Osteoblast (primary cell): ENCODE measurements at regions not wholly inside any gene's neighbourhood (a gene's known extent, or its start where the extent isn't known, plus 50 kb on each side); places are given as distances from the start of the nearest gene placed in this dataset.

Experiments used
- DNase-seq: peaks from one replicate; pipeline ENCODE4 v3.0.0; 2011; ENCODE audit warnings: low spot score, mixed read lengths; ENCODE audit not compliant: insufficient read length; ENCODE audit errors: missing footprints
- H2AFZ ChIP-seq: 2 replicates; pipeline ENCODE4 v1.6.0; 2011; ENCODE audit warnings: mild to moderate bottlenecking, low read length
- H3K27ac ChIP-seq: 2 replicates; pipeline ENCODE4 v1.5.1; 2011; ENCODE audit warnings: mild to moderate bottlenecking, low read depth, low read length, moderate library complexity
- H3K27me3 ChIP-seq: 2 replicates; pipeline ENCODE4 v1.6.0; 2012; ENCODE audit warnings: mild to moderate bottlenecking, control low read depth, inconsistent platforms, low read length, moderate library complexity; ENCODE audit not compliant: insufficient read depth
- H3K36me3 ChIP-seq: 2 replicates; pipeline ENCODE4 v1.5.1; 2011; ENCODE audit warnings: mild to moderate bottlenecking, low read length, control low read depth, moderate library complexity; ENCODE audit not compliant: insufficient read depth
- H3K4me1 ChIP-seq: 2 replicates; pipeline ENCODE4 v1.5.1; 2011; ENCODE audit warnings: mild to moderate bottlenecking, low read length, control low read depth, moderate library complexity; ENCODE audit not compliant: insufficient read depth
- H3K4me2 ChIP-seq: 2 replicates; pipeline ENCODE4 v1.6.0; 2011; ENCODE audit warnings: mild to moderate bottlenecking, low read length; ENCODE audit not compliant: insufficient read depth
- H3K4me3 ChIP-seq: fragments of 200-600 bp; sonication (generic); 3 replicates; pipeline ENCODE4 v1.5.1; 2012; ENCODE audit warnings: mild to moderate bottlenecking, low read length, inconsistent platforms; ENCODE audit not compliant: insufficient read depth
- H3K79me2 ChIP-seq: 2 replicates; pipeline ENCODE4 v1.6.0; 2012; ENCODE audit warnings: mild to moderate bottlenecking, low read length, control low read depth, inconsistent platforms; ENCODE audit not compliant: insufficient read depth
- H3K9me3 ChIP-seq: 2 replicates; pipeline ENCODE4 v1.5.1; 2011; ENCODE audit warnings: low read depth, low read length, control low read depth
- H4K20me1 ChIP-seq: 2 replicates; pipeline ENCODE4 v1.6.0; 2012; ENCODE audit warnings: mild to moderate bottlenecking, low read length, control low read depth; ENCODE audit not compliant: insufficient read depth
- TF ChIP-seq, protein P1 (sequence below): IDR thresholded peaks from 2 replicates; pipeline ENCODE4 v1.5.1; 2011; ENCODE audit warnings: mild to moderate bottlenecking, low read depth, low read length, moderate library complexity; ENCODE audit errors: extremely low read depth

DNA sequence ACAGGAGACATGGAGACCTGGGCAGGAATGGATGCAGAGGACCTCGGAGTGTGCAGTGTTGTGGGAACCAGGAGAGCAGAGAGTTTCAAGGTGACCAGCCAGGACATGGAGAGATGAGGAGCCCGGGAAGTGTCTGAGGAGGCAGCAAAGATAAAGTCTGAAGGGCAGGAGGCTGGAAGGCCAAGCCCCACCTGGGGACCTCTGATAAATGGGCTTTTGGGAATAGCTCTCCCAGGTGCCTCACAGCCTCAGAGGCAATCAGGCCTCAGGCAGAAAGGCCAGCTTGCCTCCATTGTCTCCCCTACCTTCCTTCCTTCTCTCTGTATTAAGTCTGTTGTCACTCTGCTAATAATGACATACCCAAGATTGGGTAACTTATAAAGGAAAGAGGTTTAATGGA is 97.5 kb upstream of the TPM1 start:
- H3K27me3 ChIP-seq, result no peaks in the 10 kb centered on the region
- peaks cover 25% of the 10 kb centered on the region for H3K4me1 ChIP-seq
- no peak overlapping the region for H3K27ac ChIP-seq
- TF ChIP-seq, protein P1, sequence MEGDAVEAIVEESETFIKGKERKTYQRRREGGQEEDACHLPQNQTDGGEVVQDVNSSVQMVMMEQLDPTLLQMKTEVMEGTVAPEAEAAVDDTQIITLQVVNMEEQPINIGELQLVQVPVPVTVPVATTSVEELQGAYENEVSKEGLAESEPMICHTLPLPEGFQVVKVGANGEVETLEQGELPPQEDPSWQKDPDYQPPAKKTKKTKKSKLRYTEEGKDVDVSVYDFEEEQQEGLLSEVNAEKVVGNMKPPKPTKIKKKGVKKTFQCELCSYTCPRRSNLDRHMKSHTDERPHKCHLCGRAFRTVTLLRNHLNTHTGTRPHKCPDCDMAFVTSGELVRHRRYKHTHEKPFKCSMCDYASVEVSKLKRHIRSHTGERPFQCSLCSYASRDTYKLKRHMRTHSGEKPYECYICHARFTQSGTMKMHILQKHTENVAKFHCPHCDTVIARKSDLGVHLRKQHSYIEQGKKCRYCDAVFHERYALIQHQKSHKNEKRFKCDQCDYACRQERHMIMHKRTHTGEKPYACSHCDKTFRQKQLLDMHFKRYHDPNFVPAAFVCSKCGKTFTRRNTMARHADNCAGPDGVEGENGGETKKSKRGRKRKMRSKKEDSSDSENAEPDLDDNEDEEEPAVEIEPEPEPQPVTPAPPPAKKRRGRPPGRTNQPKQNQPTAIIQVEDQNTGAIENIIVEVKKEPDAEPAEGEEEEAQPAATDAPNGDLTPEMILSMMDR, result no peak
- no peaks in the 10 kb centered on the region for H3K36me3 ChIP-seq
- no peaks in the 10 kb centered on the region for H3K9me3 ChIP-seq
- no peak for DNase-seq
- no peak overlapping the region for H2AFZ ChIP-seq
- no peaks in the 10 kb centered on the region for H3K79me2 ChIP-seq
- H3K4me3 ChIP-seq, result no peak overlapping the region
- no peaks in the 10 kb centered on the region for H4K20me1 ChIP-seq
- H3K4me2 ChIP-seq, result no peak overlapping the region

DNA sequence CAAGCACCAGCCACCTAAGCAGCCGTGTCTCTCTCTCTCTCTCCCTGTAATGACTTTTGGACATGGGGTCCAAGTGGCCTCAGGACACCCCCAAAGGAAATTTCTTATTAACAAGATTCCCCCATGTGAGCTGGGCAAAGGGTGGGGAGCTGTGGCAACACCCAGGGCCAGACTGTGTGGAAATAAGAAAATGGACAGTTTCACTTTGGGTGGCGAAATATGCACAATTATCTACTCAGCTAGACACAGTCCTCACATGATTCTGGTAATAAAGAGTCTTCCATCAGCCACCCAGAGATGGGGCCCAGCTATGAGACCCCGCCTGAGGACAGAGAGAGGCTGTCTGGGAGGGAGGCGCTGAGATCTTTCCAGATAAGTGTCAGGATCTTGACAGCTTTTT is 96.8 kb upstream of the TPM1 start:
- no peak for DNase-seq
- TF ChIP-seq, protein P1, result no peak
- H3K36me3 ChIP-seq, result no peaks in the 10 kb centered on the region
- no peaks in the 10 kb centered on the region for H3K79me2 ChIP-seq
- H2AFZ ChIP-seq, result peak overlapping the region; percentile 57
- peaks cover 19% of the 10 kb centered on the region for H3K4me1 ChIP-seq
- H3K4me3 ChIP-seq, result no peak overlapping the region
- H3K4me2 ChIP-seq, result no peak overlapping the region
- no peaks in the 10 kb centered on the region for H3K27me3 ChIP-seq
- no peaks in the 10 kb centered on the region for H3K9me3 ChIP-seq
- no peaks in the 10 kb centered on the region for H4K20me1 ChIP-seq
- no peak overlapping the region for H3K27ac ChIP-seq

DNA sequence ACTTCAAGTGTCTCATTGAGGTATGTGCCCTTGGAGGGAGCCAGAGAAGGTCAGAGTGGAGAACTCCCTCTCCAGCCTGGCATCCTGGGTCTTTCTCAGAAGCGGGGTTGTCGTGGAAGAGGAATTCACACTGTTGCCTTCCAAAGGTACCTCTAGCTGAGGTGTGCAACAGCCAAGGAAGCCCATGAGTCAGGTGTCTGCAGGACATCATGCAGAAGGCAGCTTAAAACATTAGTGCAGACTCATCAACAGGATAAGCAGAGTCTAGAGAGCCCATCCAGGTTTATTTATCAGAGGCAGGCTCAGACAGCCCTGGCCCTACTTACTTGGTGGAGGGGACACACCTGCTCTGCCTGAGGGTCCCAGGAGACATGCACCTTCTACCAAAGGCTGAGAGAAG is 95.6 kb upstream of the TPM1 start:
- H2AFZ ChIP-seq, result no peak overlapping the region
- TF ChIP-seq, protein P1, result no peak
- H3K9me3 ChIP-seq, result no peaks in the 10 kb centered on the region
- no peak overlapping the region for H3K4me2 ChIP-seq
- peaks cover 8% of the 10 kb centered on the region for H3K4me1 ChIP-seq
- no peaks in the 10 kb centered on the region for H3K79me2 ChIP-seq
- H3K36me3 ChIP-seq, result no peaks in the 10 kb centered on the region
- no peaks in the 10 kb centered on the region for H3K27me3 ChIP-seq
- no peak overlapping the region for H3K27ac ChIP-seq
- no peaks in the 10 kb centered on the region for H4K20me1 ChIP-seq
- DNase-seq, result no peak
- H3K4me3 ChIP-seq, result no peak overlapping the region

DNA sequence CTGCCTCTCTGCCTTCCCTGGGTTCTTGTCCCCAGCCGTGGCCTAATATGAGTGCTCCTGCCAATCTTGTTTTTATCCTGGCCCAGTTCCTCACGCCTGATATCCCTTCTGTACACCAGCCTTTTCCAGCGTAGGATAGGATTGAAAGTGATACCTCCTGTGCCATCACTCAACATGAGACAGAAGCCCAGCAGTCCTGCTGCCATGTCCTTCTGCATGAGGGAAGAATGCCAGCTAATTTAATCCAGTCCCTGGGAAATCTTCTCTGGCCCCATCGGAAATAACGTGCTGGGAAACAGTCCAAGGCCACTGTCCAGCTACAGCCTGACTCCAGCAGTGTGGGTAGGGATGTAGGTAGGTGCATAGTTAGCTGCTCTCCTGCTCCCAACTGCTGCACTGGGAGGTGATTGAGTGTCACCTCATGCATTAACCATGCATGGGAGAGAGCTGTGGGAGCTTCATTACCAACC is 92.0 kb upstream of the TPM1 start:
- H3K27me3 ChIP-seq, result no peaks in the 10 kb centered on the region
- DNase-seq, result no peak
- H3K36me3 ChIP-seq, result no peaks in the 10 kb centered on the region
- H3K27ac ChIP-seq, result no peak overlapping the region
- no peaks in the 10 kb centered on the region for H3K79me2 ChIP-seq
- H3K4me3 ChIP-seq, result no peak overlapping the region
- TF ChIP-seq, protein P1, result no peak
- H3K9me3 ChIP-seq, result no peaks in the 10 kb centered on the region
- no peak overlapping the region for H3K4me2 ChIP-seq
- no peaks in the 10 kb centered on the region for H4K20me1 ChIP-seq
- no peak overlapping the region for H2AFZ ChIP-seq
- peaks cover 3% of the 10 kb centered on the region for H3K4me1 ChIP-seq
